DMS 273 (cell line): ENCODE measurements at regions not wholly inside any gene's neighbourhood (a gene's known extent, or its start where the extent isn't known, plus 50 kb on each side); places are given as distances from the start of the nearest gene placed in this dataset.

Experiments
- DNase-seq: peaks from one replicate; lab custom pipeline; 2025; ENCODE audit not compliant: unreplicated experiment; lab: John Stamatoyannopoulos, UW

GRCh38 chr14:51540364-51540763 lies 111.3 kb upstream of the FRMD6 start:
- no peak for DNase-seq

GRCh38 chr14:51544471-51544870 lies 107.2 kb upstream of the FRMD6 start:
- no peak for DNase-seq

- no peak for DNase-seq
Measured at GRCh38 chr14:51544901-51545300, 106.8 kb upstream of the FRMD6 start.

- peak; percentile 55 for DNase-seq
Measured at GRCh38 chr14:51545396-51545795, 106.3 kb upstream of the FRMD6 start.

- DNase-seq, result peak; percentile 50
Measured at GRCh38 chr14:51546099-51546498, 105.6 kb upstream of the FRMD6 start.

GRCh38 chr14:51546603-51547258 lies 105.0 kb upstream of the FRMD6 start:
- DNase-seq, result peak; percentile 69

- DNase-seq, result peak; percentile 80
Measured at GRCh38 chr14:51547260-51547659, 104.5 kb upstream of the FRMD6 start.

- peak; percentile 41 for DNase-seq
Measured at GRCh38 chr14:51547701-51548100, 104.0 kb upstream of the FRMD6 start.

- peak; percentile 77 for DNase-seq
Measured at GRCh38 chr14:51548187-51548586, 103.5 kb upstream of the FRMD6 start.

- DNase-seq, result no peak
Measured at GRCh38 chr14:51550636-51551035, 101.1 kb upstream of the FRMD6 start.

- DNase-seq, result peak; percentile 87
Measured at GRCh38 chr14:51552275-51552674, 99.4 kb upstream of the FRMD6 start.

GRCh38 chr14:51552768-51553404 lies 98.8 kb upstream of the FRMD6 start:
- peak; percentile 65 for DNase-seq

- peak; percentile 10 for DNase-seq
Measured at GRCh38 chr14:51554339-51554920, 97.3 kb upstream of the FRMD6 start.

- DNase-seq, result peak; percentile 68
Measured at GRCh38 chr14:51554953-51555352, 96.8 kb upstream of the FRMD6 start.

- DNase-seq, result no peak
Measured at GRCh38 chr14:51561141-51561540, 90.6 kb upstream of the FRMD6 start.

GRCh38 chr14:51562816-51563215 lies 88.9 kb upstream of the FRMD6 start:
- no peak for DNase-seq

GRCh38 chr14:51563560-51563959 lies 88.2 kb upstream of the FRMD6 start:
- no peak for DNase-seq

GRCh38 chr14:51564460-51564859 lies 87.2 kb upstream of the FRMD6 start:
- no peak for DNase-seq

- no peak for DNase-seq
Measured at GRCh38 chr14:51564986-51565604, 86.6 kb upstream of the FRMD6 start.

- DNase-seq, result peak; percentile 36
Measured at GRCh38 chr14:51566831-51567582, 84.7 kb upstream of the FRMD6 start.

- no peak for DNase-seq
Measured at GRCh38 chr14:51568366-51568765, 83.3 kb upstream of the FRMD6 start.
